Left colon (tissue), 2 donors: ENCODE measurements at regions not wholly inside any gene's neighbourhood (a gene's known extent, or its start where the extent isn't known, plus 50 kb on each side); places are given as distances from the start of the nearest gene placed in this dataset.
A peak's percentile ranks its signal among the peaks of the same experiment; 100 is the strongest.

Experiments used
- ATAC-seq: fragments of 200-7000 bp; cut with Tn5 transposase; one replicate; pipeline ENCODE4 v1.9.1; 2020; ENCODE audit warnings: mild to moderate bottlenecking, moderate library complexity
- DNase-seq, 2 donors: peaks; one replicate each; pipeline ENCODE4 v3.0.0-alpha.2; 2020
- intact Hi-C, 2 donors: fragments of 100-400 bp; cut with DNase I in 1 of 2; cut with micrococcal nuclease in 1 of 2; formaldehyde crosslinking; loops; one replicate each; pipeline versions ENCODE4 v1.11.2 to v1.14.0; 2022; cut with DNase I, micrococcal nuclease
- donor health status: DM: no; HTN: no; CAD: no.
- donor health status: DM: yes; HTN: yes; CAD: no.

DNA sequence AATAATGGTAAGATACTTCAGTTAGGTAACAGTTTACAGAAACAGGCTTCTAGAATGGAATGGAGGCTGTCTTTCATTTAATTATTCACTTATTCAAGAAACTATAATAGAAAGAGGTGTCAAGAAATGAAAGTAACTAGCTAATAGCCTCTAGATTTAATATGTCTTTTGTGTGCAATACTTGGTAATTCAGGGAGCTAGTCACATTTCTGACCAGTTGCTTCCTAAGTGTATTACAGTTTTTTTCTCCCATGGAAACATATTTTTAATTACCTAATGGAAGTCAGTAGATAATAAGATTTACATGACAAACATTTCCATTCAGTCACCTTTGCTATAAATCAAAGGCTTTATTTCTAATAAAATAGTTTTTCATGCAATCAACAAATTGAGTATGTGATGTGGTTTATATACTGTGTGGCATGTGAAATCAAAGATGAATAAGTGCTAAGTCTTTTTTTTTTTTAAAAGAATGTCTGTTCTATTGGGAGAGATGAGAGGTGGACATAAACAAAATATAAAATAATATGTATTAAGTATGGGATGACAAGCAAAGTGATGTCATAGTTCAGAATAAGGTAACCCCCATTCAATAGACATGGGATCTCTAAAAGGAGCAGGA is 985.7 kb downstream of the SQOR start:
- intact Hi-C loops, result no loop called here
- ATAC-seq (no peak), DNase-seq (no peak)

DNA sequence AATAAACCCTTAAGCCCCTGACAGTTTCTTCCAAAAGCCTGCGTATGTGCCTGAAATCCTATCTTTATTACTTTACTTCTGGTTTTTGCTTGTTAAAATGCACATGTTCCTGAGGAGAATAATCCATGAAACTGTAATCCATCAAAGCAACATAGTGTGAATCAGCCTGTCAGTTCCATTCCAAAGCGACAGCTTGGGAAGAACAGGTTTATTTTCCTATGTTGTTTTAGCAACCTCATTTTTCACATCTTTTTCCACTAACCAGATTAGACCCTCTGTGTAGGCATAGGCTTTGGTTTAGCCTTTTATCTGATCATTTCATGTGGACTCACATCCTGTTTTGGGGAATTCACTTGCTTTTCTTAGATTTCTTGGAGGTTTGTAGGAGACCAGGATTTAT is 988.0 kb downstream of the SQOR start:
- no peak for ATAC-seq
- intact Hi-C loops, result no loop called here
- no peak for DNase-seq

DNA sequence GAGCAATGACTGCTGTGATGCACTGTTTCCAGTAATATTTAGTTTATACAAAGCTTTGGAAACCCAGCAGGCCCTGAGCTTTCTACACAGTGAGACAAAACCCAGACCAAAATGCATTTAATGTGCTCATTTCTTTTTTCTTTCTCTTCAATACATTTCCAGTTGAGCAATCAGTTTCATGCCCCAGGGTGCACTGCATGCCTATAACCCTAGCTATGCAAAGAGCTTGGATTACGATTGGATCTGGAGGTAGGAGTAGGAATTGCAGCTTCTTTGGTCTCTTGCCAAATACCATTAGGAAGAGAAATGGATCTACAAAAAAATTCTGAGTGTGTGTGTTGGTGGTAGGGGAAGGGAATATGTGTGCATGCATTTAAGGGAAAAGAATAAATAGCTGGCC is 1001.4 kb downstream of the SQOR start:
- DNase-seq, result no peak
- intact Hi-C loops, result no loop called here
- ATAC-seq, result no peak

DNA sequence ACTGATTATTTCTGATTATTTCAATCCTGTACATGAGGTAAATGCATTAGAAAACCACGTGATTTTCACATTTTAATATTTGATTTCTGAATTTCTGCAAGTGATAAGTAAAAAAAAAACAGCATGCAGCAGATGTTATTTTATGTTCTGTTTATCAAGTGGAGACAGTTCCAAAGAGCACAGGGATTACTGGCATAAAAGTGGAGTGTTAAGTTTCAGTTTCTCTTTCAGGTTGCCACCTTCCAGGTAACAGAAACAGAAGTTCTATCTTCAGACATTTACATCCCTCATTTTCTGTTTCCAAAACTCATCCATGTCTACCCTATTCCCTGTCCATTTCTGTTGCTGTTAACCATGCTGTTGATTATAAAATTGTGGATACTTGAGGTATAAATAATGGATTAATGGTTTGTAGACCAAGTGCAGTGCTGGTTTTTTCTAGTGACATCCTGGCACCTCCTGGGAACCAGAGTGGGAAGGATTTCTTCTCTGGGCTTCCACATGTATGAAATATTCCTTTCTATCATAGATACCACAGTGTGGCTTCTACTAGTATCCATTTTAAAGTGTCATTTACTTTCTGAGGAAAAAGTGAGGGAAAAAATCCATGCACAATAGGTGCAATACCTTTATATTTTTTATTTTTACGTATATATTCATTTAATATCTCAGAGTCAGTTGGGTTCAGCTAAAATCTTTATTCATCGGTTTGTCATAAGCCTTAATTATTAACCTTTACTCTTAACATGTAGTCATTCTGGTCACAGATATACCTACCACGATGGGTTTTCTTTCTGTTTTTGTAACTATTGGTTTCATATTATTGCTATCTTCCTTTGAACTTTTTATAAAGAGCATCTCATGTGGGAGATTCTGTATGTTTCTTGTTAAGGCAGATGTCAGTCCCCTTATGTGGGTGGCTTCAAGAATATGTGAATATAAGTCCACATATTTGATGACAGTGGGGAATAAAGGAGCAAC is 1010.0 kb downstream of the SQOR start:
- no peak for DNase-seq
- peak; percentile 97 for ATAC-seq
- intact Hi-C loops, result no loop called here

DNA sequence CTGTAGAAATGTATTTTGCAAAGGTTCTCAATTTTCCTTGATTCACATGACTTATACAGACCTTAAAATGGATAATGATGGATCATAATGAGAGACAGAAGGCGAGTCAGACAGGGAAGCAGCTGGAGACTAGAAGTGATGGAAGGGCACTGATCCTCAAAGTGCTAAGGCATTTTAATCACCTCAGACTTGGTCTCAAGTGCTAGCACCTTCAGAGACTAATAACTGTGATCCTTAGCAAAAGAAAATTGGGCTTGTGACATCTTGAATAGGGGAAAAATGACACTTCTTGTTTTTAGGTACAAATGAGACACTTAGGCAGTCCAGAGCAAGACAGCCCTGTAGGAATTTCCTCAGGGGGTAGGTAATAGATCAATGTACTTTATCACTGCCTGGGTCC is 1011.7 kb downstream of the SQOR start:
- DNase-seq, result no peak
- ATAC-seq, result no peak
- intact Hi-C loops, result no loop called here

DNA sequence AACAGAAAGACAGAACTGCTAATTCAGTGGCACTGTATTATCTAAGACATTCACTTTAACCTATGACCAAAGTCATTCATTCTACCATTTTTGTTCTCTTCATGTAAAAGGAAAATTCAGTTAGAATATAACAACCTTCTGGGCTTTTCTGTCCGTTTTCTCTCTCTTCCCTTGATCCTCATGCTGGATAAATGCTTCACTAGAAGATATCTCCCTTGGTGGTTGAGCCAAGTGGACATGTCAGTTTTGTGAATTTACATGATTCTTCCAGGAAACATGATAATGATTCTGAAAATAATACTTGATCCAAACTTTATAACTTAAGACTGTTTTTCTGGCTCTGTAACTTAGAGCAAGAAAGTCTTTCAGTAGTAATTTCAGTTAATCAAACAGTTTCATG is 1012.2 kb downstream of the SQOR start:
- intact Hi-C loops, result no loop called here
- no peak for DNase-seq
- no peak for ATAC-seq

DNA sequence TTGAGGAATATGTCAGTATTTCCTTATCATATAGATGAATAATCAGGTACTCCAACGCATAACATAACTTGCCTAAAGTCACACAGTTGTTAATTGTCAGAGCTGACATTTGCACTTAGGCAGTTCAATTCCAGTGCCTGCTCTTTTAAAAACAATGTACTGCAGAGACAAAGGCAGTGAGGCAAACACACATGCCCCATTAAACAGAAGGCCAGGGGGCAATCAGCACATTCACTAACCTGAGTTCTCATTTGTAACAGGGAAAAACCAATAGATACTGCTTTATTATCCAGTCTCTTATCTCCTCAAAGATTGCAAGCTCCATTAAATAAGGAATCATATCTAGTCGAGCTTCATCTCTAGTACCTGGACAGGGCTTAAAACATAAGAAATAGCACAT is 1017.4 kb downstream of the SQOR start:
- DNase-seq (no peak), ATAC-seq (no peak)
- intact Hi-C loops, result no loop called here

DNA sequence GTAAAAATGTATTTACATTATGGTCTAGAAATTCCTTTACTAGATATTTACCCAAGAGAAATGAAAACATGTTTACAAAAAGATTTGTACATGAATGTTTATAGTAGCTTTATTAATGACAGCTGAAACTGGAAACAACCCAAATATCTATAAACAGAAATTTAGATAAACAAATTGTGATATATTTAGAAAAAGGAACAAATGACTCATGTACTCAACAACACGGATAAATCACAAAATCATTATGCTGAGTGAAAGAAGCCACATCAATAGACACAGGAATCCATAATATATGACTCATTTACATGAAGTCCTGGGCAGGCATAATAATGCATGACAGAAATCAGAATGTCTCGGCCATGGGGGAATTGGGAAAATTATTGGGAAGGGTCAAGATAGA is 1020.2 kb downstream of the SQOR start:
- DNase-seq (no peak), ATAC-seq (no peak)
- intact Hi-C loops, result no loop called here

DNA sequence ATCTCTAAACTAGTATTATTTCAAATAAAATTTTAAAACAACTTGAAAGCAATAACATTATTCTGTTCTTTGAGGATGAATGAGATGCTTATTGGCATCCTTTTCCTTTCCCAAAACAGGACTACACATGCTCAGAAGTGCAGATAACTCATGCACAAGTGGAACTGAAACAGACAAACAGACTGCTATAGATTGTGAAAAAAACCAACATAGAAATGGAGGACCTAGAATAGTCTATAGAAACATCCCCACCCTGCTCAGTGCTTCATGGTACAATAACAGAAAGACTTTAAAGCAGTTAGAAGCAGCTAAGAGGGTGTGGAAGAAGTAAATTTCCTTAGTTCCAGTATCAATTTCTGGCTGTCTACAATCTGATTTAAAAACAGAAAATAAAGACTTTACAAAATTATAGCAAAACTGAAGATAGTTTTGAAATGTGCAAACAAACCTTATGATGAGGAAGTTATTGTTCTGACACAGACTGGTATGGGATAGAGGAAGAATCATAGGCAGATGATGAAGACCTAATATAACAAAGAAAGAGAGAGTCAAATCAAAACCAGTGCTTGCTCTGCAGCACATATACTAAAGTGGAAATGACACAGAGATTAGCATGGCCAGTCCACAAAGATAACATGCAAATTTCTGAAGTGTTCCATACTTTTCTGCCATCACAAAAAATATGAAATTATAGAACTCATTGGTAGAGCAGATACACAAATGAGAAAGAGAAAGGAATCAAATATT is 1025.4 kb downstream of the SQOR start:
- DNase-seq (no peak), ATAC-seq (no peak)
- intact Hi-C loops, result no loop called here

DNA sequence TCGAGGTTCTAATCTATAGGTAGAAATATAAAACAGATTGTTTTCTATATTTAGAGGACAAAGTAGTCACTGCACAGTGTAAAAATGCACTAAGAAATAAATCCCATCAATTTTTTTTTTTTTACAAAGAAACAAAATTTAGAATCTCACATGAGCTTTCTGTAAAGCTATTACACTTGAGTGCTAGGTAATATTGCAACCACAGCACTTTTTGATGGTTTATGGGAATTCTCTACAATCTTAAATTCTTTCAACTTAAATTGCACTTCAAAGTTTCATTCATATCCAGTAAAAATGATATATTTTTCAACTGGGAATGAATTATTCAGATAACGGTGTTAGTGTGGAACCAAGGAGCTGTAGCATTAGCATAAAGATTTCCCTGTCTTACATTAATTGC is 1035.4 kb downstream of the SQOR start:
- intact Hi-C loops, result no loop called here
- no peak for ATAC-seq
- no peak for DNase-seq

DNA sequence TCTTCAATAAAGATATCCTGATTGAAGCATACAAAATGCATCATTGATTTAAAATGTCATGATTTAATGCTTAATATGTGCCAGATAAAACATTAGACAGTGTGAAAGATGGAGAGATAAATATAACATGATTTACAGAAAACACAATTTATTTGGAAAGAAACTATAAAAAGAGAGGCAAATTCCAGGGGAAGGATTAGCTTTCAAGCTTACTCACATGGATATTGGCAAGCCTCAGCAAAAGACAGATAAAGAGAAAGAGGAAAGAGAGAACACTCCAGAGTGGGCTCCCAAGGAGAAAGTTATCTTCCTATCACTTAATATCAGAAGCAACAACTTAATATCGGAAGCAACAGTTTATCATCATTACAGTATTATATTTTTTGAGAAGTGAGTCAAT is 1036.5 kb downstream of the SQOR start:
- intact Hi-C loops, result no loop called here
- DNase-seq (no peak), ATAC-seq (no peak)

DNA sequence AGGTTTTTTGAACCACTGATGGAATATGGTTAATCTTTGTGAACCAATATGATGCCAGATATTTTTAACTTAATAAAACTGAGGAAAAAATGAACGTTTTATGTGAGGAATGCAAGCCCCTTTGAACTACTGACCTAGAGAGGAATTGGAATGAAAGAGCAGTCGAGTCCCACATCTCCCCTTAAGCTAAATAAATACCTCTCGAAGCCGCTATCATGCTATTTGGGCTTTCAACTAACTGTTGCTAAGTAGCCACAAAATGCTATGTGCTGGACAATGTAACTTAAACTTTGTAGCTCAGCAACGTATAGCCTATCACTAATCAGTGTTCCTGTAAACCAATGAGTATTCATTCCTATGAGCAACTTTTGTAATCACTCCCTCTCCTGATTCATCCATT is 1037.2 kb downstream of the SQOR start:
- intact Hi-C loops, result no loop called here
- ATAC-seq (no peak), DNase-seq (no peak)

DNA sequence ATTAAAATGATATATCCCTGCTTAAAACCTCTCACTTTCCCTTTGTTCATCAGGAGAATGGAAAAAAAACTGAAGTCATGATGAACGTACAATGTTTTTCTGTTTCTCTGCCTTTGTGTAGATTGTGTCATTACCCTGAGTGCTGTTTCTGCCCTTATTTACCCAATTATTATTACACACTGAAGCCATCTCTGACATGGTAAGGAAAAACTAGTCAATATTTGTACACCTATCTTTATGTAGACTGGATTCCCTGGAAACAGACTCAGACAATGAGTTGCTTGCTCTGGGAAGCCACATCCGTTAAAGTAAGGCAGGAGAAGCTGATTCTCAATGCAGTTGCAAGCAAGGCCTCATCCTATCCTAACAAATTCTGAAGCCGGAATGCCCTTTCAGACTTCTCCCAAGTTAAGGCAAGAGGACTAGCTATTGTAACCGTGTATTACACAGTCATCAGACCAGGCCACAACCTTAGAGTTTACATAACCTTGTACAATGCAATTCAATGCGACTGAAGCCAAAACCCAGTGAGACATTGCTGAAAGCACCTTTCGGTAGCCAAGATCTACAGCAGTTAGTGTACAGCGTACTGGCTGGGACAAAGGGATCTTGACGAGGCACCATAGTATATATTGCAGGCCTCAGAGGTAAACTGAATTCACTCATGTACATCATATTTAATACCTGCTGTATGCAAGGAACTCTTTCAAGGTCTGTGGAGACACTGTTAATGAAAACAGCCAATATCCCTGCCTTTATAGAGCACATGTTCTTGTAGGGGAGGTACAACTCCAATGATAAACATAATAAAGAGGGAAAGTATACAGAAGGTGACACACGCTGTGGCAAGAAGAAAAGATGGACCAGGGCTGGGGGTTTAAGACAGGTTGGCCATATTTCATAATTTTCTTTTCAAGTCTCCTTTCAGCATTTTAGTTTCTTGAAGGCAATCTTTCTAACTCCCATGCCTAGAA is 1040.8 kb upstream of the SEMA6D start:
- peak; percentile 58 for ATAC-seq
- no peak for DNase-seq
- intact Hi-C loops, result no loop called here

DNA sequence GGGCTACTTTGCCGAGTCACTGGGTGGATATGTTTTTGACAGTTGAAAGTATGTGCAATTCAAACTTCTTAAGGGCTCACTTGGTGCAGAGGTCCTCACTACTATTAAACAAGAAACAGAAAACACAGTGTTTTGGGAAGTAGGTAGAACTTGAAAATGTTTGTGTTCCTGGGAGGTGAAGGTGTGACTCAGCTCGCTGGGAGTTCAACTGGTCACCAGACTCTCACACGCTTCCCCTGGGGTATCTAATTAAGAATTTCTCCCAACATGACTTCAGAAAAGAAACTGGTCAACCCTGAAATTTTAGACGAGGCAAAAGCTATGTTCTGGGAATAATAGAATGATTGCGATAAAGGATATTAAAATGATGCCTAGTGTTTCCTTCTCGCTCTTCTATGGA is 1039.8 kb upstream of the SEMA6D start:
- DNase-seq (no peak), ATAC-seq (no peak)
- intact Hi-C loops, result no loop called here

DNA sequence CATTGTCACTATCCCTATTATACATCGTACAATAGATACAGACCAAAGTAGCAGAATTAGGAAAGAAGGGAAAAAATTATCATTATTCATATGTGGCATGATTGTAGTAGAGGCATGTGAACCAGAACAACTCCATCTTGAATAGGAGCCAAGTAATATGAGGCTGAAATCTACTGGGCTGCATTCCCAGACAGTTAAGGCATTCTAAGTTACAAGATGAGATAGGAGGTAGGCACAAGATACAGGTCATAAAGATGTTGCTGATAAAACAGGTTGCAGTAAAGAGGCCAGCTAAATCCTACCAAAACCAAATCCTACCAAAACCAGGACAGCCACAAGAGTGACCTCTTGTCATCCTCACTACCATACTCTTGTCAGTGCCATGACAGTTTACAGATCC is 1035.4 kb upstream of the SEMA6D start:
- ATAC-seq (peak; percentile 52), DNase-seq (no peak)
- intact Hi-C loops, result no loop called here

DNA sequence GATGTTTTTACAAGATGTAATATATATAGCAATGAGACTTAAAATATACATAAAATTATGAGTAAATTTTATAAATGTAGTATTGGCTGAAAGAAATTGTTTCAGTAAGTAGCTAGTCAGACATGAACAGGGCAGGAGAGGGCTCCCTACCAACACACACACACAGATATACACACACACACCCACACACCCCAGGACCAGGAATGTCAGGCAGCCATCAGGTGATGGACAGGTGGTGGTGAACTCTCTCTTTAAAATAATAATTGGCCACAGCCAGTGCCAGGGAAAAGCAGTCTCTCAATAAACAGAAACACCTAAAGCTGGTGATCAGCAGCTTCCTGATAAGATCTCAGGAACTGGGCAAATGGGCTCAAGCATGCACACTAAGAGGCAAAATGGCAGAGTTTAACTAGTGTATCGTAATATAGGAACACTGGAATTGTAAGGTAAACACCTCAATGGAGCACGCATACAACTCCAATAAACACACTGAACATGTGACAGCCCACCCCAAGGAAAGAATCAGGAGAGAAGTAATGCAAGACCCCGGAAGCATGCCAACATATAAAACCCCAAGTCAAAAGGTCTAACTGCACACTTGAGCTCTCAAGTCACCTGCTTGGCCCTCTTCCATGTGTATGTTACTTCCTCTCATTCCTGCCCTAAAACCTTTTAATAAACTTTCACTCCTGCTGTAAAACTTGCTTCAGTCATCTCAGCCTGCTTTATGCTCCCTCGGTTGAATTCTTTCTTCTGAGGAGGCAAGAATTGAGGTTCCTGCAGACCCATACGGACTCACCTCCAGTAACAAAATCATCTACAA is 1034.1 kb upstream of the SEMA6D start:
- DNase-seq (peak; percentile 43 to 60), ATAC-seq (peak; percentile 81)
- intact Hi-C loops, result no loop called here

DNA sequence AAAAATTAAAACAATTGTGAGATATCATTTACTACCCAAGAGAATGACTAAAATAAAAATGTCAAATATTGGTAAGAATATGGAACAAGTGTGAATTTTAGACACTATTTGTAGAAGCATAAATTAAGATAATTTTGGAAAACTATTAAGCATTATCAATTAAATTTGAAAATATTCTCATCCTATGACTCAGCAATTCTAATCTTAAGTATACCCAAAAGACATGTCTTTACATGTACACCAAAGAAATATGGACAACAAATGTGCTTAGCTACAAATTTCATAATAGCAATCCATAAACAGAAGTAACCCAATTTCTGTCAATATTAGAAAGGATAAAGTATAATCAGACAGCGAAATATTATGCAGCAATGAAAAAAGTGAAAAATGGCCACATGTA is 1032.2 kb upstream of the SEMA6D start:
- ATAC-seq (no peak), DNase-seq (no peak)
- intact Hi-C loops, result no loop called here

DNA sequence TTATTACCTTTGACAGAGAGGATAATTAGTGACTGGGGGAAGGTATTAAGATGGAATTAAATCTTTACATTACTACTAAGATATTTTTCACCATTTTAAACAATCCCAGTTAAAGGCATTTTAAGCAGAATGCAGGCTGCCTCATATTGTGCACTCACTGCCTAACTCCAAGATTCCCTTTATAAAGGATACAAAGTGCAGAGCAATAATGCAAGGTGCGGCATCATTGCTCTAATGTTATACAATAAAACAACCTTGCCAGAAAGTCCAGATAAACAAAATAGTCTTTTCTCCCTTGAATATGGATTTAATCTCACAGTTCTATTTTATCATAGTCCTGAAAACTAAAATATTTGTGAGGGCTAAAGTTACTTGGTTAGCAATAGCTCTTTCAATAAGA is 1031.6 kb upstream of the SEMA6D start:
- ATAC-seq, result peak; percentile 66
- intact Hi-C loops, result no loop called here

More for the DNA sequence above, 1031.6 kb upstream of the SEMA6D start:
- DNase-seq, result peak in 1 of 2 donors; percentile 10
